ENCODE measurements at regions not wholly inside any gene's neighbourhood (a gene's known extent, or its start where the extent isn't known, plus 50 kb on each side); places are given as distances from the start of the nearest gene placed in this dataset.
A peak's percentile ranks its signal among the peaks of the same experiment; 100 is the strongest.
"Not testable (repeated sequence)": the region's sequence is repeated elsewhere in the genome, so short reads cannot be mapped to it uniquely, and the experiment has no call there.

GRCh38 chrX:67213686-67214085, 330.1 kb upstream of the AR start:
- not testable (repeated sequence) for DNase-seq (ENCODE audit: low spot score)

DNA sequence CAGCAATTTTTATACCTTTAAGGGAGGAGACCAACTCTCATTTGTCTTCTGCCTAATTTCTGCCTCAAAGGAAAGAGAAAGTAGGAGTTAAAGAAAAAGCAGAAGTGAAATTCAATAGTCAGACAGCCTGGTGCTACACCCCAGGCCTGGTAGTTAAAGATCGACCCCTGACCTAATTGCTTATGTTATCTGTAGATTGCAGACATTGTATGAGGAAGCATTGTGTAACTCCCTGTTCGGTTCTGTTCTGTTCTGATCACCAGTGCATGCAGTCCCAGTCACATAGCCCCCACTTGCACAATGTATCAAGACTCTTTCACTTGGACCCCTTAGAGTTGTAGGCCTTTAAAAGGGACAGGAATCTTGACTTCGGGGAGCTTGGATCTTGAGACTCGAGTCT, 335.9 kb upstream of the AR start:
- DNase-seq (ENCODE audit: low spot score): no peak

DNA sequence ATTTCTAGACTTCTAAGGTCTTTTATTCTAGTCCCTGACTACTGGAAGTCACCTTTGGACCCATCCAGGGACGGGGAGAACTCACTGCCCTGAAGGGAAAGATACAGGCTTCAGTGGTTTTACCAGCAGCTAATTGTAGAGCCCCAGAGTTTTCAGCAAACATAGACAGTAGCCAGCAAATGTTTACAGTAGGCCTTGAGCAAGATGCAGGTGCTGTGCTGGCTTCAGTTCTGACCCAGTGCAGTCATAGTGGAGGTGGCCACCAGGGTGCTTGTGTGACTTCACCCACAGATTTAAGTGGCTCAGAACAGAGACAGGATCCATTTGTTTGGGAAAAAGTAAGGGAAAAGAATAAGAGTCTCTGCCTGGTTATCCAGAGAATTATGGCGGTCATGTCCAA, 384.4 kb upstream of the AR start:
- no peak for DNase-seq (ENCODE audit: low spot score)

- DNase-seq (ENCODE audit: low spot score): no peak
Measured at GRCh38 chrX:67114635-67115034, 429.2 kb upstream of the AR start.

GRCh38 chrX:67105758-67106116, 438.1 kb upstream of the AR start:
- DNase-seq (ENCODE audit: low spot score): no peak

DNA sequence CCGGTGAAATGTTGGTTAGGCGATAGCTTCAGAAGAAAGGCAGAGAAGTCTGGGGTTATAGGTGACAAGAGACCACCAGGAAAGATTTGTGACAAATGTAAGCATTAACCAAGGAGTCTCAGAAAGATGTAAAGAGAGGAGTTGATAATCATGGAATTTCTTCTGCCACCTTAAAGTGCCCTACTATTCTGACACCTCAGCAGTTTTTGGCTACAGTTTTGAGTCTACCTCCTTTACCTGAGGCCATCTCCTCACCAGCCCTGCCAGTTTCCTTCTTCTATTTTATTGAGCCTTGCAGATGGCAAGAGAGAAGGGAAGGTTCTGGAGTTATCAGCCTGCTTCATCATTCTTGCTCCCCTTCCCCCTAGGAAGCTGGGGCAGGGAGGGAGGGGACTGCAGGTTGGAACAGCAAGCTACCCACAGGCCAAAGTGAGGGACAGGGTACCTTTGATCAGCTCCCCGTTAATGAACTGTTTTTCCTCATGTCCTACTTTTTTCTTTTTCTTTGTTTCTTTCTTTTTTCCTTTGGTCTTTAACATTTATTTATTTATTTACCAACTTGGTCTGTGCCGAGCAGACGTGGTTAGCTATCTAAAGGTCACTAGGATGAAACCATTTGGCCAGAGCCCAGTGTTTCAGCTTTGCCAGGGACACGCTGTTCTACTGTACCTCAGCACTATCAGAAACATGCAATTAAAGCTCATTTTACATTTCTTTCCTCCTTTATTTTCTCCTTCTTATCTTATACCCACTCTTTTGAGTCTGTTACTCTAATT, 438.7 kb upstream of the AR start:
- DNase-seq (ENCODE audit: low spot score): no peak

DNA sequence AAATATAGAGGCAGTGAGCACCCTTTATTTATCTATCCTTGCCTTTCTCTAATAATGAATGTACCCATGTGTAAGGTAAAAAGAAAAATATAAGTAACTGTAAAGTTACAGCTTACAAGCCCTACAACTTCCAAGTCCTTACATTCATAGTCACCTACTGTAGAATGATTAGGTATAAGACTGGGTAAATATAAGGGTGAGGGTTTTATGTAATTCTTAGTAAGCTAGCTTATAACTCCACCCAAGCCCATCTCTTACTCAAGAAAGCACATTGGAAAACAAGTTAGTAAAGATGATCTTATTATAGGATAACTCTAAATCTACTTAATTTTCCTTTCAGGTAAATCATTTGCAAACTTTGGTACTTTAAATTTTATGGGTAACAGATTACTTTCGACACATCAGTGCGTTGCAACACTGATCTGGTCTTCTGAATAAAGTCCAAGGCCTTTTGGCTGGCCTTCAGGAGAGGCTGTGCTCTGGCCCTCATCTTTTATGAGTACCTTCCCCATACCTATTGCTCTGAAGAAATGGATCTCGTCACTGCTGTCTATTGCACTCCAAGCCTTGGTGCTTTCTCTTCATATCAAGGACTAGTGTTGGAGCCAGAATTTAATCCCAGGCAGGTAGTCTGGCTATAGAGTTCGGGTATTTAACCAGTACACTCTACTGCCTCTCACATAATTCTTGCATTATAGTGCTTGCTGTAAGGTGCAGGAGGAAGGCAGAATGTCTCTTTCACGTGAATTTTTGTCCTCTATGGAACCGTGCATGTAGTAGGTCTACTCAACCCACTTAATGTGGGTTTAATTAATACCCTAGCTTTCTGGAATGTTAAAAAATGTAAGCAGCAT, 443.6 kb upstream of the AR start:
- no peak for DNase-seq (ENCODE audit: low spot score)

GRCh38 chrX:67094061-67094460, 449.8 kb upstream of the AR start:
- DNase-seq (ENCODE audit: low spot score): no peak

DNA sequence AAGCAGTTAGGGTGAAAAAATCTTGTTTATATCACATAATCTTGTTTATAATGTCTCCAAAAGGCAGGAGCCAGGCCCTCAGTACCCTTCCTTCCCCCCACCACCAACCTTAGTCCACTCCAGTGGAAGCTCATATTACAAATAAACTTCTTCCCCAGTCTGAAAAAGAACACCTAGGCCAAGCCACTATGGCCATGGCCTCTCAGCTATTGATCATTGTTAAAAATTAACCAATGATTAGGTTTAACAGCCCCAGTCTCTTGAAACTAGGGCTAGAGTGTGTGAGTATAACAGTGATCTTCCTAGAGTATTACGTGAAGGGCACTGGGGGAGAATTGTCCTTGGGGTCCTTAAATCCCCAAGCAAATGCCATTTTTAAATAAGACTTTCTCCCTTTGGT, 411.9 kb upstream of the EDA2R start:
- no peak for DNase-seq (ENCODE audit: low spot score)

GRCh38 chrX:67044866-67045265, 406.0 kb upstream of the EDA2R start:
- DNase-seq (ENCODE audit: low spot score): no peak

- DNase-seq (ENCODE audit: low spot score): no peak
Measured at GRCh38 chrX:67044029-67044653, 405.3 kb upstream of the EDA2R start.

GRCh38 chrX:67004451-67004850, 365.6 kb upstream of the EDA2R start:
- DNase-seq (ENCODE audit: low spot score): no peak

- DNase-seq (ENCODE audit: low spot score): no peak
Measured at GRCh38 chrX:66994729-66995128, 355.9 kb upstream of the EDA2R start.

- DNase-seq (ENCODE audit: low spot score): not testable (repeated sequence)
Measured at GRCh38 chrX:66992077-66992476, 353.2 kb upstream of the EDA2R start.

DNA sequence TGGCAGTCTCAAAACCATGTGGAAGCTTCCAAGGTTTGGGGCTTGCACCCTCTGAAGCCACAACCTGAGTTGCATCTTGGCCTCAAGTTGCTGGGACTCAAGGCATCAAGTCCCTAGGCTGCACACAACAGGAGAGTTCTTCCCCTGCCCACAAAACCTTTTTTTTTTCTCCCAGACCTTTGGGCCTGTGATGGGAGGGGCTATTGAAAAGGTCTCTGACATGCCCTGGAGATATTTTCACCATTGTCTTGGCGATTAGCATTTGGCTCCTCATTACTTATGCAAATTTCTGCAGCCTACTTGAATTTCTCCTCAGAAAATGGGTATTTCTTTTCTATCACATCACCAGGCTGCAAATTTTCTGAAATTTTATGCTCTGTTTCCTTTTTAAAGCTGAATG, 349.5 kb upstream of the EDA2R start:
- no peak for DNase-seq (ENCODE audit: low spot score)

GRCh38 chrX:66961665-66962064, 322.8 kb upstream of the EDA2R start:
- DNase-seq (ENCODE audit: low spot score): no peak

DNA sequence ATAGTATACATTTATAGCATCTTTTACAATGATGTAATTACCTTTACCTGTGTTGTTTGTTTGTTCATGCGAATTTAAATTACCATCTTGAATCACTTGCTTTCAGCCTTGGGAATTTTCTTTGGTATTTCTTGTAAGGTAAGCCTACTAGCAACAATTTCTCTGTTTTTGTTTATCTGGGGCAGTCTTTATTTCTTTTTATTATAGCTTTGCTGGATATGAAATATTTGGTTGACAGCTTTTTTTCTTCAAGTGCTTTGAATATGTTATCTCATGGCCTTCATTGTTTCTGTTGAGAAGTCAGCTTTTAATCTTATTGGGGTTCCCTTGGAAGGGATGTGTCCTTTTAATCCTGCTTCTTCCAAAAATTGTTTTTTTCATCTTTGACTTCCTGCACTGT, 292.8 kb upstream of the EDA2R start:
- no peak for DNase-seq (ENCODE audit: low spot score)

DNA sequence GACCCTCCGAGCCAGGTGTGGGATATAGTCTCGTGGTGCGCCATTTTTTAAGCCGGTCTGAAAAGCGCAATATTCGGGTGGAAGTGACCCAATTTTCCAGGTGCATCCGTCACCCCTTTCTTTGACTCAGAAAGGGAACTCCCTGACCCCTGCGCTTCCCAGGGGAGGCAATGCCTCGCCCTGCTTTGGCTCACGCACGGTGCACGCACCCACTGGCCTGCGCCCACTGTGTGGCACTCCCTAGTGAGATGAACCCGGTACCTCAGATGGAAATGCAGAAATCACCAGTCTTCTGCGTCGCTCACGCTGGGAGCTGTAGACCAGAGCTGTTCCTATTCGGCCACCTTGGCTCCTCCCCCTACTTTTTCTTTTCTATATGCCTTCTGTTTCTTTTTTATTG, 291.6 kb upstream of the EDA2R start:
- DNase-seq (ENCODE audit: low spot score): not testable (repeated sequence)

GRCh38 chrX:66920296-66920695, 281.4 kb upstream of the EDA2R start:
- DNase-seq (ENCODE audit: low spot score): no peak

DNA sequence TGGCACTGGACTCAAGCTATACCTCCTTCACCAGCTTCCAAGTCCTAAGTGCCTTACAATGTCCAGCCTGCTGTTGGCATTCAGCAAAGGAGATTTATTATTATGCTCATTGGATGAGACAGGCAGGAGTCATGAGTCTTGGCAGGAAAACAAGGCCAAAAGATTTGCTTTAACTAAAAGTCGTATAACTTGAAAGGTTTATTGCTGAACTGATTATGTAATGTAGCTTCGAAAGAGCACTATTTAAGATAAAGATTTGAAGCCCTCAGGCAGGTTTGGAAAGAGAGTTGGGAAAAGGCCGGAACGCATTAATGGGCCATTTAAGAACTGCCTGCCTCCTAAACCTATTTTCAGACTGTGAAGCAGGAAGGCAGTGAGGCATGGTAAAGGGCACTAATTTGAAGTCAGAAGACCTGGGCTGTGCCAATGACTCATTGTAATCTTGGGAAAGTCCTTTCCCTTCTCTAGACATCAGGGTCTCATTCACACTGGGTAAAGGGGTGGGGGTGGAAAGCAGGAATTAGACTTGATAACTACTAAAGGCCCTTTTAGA, 280.5 kb upstream of the EDA2R start:
- no peak for DNase-seq (ENCODE audit: low spot score)

DNA sequence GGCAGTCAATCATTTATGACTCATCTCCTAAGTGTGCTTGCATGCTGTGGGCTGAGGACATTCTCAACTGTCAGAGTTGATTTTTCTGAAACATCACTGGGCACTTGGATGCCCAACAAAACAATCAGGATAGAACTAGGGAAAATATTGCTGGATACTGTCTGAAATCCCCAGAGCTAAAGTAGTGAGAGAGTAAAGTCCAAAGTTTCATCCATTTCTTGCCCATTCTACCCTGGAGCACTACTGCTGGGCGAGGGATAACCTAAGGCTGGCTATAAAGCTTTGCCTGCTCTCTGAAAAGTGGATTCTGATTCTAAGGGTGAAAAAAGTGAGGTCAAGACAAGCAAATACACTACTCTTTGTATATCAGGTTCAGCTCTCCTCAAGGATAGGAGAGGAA, 279.6 kb upstream of the EDA2R start:
- DNase-seq (ENCODE audit: low spot score): no peak

DNA sequence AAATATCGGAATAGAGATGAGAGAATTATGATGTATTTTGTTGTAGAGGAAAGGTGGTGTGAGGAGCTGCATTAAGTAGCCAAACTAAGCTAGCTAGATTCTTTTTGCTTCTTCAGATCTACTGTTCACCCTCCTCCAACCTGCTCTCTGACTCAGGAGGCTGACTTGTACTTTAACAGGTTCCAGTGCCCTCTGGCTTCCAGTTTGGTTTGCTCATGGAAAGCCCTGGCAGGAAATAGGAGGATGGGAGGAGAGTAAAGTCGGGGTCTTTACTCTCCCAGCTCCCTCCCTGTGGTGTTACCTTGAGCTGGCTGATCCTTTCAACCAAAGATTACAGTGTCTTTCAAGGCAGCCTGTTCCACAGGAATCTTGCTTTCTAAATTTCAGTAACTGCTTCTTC, 277.0 kb upstream of the EDA2R start:
- DNase-seq (ENCODE audit: low spot score): peak; percentile 3

Measured in HT-29 (cell line).